NCI-H748 (cell line): ENCODE measurements at regions not wholly inside any gene's neighbourhood (a gene's known extent, or its start where the extent isn't known, plus 50 kb on each side); places are given as distances from the start of the nearest gene placed in this dataset.
A peak's percentile ranks its signal among the peaks of the same experiment; 100 is the strongest.
"Not testable (repeated sequence)": the region's sequence is repeated elsewhere in the genome, so short reads cannot be mapped to it uniquely, and the experiment has no call there.

ENCODE experiments used
- DNase-seq: peaks from one replicate; lab custom pipeline; 2025; ENCODE audit not compliant: unreplicated experiment; lab: John Stamatoyannopoulos, UW

DNA sequence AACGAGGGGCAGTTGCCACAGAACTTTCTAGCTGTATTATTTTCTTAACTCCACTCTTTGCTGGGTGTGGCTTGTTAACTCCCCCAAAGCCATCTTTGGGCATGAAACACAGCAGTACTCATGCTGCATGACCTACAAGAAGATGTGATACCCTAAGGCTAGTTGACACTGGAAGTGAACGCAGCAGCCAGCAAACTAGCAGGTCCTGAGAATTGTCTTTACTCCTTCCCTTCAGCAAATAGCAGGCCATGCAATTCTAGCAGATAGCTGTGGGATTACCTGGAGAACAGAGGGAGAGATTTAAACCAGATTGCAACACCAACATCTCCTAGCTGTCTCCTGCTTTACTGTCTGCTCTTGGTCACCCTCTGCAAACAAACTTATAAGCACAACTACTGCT is 688.0 kb upstream of the ZWINT start:
- DNase-seq: no peak

DNA sequence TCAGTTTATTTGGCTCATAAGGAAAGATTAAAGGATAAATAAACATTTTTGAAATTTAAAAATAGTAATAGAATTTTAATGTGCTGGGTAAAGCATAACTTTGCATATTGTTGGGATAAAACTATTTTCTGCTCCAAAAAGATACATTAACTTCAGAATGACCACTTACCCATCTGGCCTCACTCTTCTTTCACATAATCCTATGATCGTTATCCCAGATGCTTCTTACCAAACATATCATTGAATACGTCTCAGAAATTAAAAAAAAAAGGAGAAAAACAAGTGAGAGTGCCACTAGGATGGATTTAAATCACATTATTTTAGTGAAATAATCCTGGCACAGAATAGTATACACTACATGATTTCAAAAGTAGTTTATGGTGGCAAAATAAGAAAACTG is 677.5 kb upstream of the ZWINT start:
- DNase-seq: no peak

DNA sequence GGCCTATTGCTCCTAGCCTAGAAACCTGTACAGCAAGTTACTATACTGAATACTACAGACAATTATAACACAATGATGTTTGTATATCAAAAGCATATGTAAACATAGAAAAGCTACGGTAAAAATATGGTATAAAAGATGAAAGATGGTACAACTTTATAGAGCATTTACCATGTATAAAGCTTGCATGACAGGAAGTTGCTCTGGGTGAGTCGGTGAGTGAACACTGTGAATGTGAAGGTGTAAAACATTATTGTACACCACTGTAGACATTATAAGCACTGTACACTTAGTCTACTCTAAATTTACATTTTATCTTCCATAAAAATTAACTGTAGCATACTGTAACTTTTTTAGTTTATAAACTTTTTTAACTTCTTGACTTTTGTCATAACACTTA is 674.3 kb upstream of the ZWINT start:
- no peak for DNase-seq

DNA sequence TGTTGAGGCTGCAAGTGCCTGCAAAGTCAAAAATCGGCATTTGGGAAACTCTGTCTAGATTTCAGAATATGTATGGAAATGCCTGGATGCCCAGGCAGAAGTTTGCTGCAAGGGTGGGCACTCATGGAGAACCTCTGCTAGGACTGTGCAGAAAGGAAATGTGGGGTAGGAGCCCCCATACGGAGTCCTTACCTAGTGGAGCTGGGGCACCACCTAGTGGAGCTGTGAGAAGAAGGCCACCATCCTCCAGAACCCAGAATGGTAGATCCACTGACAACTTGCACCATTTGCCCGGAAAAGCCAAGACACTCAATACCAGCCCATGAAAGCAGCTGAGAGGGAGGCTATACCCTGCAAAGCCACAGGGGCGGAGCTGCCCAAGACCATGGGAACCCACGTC is 671.2 kb upstream of the ZWINT start:
- not testable (repeated sequence) for DNase-seq

DNA sequence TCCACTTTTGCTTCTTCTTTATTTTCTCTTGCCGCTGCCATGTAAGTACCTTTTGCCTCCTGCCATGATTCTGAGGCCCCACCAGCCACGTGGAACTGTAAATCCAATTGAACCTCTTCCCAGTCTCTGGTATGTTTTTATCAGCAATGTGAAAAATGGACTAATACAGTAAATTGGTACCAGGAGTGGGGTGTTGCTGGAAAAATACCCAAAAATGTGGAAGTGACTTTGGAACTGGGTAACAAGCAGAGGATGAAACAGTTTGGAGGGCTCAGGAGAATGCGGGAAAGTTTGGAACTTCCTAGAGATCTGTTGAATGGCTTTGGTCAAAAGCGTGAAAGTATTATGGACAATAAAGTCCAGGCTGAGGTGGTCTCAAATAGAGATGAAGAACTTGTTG is 670.3 kb upstream of the ZWINT start:
- no peak for DNase-seq

DNA sequence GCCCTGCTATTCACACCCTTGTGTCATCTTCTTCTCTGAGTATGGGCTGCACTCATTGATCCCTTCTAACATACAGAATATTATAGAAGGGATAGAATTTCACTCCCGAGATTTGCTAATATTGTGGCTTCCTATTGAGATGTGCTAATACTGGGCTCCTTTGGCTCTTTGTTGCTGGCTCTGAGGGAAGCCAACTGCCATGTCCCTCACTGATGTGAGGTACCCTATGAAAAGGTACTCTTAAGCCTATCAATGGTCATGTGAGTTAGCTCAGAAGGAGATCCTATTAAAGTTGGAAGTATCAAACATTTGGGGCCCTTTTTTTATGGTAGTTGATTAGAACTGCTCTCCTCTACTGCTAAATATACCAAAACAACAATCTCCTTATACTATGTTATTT is 665.2 kb upstream of the ZWINT start:
- no peak for DNase-seq

DNA sequence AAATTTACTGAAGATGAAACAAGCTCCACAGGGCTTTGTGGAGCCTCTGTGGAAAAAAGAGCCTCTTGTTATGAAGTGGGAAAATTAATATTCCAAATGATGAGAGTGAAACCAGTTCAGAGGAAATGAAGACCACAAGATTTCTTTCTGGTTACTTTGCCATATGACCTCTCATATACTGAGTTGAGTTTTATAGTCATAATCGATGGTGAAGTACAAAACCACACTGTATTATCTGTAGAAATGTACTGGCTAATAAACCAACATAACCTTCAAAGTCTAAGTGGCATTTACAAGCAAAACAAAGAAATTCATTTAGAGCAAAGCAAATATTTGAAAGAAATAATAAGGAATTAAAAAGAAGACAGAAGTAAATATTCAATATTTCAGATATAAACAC is 662.6 kb upstream of the ZWINT start:
- no peak for DNase-seq

DNA sequence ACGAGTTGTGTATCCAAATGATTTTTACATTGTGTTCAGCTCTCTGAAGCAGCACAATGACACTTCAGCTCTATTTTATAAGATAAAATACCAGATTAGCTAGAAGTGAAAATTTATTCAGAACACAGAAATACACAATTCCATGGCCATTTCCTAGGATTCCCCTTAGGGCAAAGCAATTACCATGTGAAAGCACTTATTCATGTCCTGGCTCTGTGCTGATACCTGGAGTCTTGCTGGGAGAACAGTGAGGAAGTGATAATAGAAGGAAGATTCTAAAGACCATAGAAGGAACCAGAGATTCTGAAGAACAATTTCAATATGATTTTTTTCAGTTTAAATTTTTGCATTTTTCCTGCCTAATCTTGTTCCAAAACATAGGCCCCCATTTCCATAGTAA is 657.4 kb upstream of the ZWINT start:
- DNase-seq: no peak

DNA sequence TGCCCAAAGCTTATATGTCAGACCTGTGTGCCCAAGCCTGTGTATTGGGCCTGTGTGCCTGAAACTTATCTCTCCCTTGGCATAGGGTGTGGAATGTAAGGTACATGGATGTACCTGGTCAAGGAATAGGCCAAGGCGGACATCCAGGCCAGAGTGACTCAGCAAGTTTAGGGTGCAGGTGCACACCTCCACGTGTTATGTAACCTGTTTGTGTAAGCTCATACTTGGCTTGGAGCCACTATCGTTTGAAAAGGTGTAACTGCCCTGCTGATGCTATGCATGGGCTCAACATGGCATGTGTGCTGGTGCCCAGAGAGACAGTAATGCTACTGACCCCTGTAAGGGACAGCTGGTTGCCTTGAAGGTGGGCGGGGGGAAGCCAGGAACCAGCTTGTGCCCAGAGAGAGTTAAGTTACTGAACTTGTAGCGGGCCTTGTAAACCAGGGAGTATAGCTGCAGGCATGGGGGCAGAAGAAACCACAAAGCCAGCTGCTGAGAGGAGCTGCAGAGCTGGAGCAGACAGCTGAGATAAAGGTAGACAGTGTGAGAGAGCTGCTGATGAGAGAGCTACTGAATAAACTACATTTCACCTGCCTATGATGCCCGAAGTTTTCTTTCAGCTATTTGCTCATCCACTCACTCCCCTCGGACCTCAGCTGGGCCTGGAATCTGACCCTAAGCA is 656.4 kb upstream of the ZWINT start:
- peak; percentile 22 for DNase-seq

DNA sequence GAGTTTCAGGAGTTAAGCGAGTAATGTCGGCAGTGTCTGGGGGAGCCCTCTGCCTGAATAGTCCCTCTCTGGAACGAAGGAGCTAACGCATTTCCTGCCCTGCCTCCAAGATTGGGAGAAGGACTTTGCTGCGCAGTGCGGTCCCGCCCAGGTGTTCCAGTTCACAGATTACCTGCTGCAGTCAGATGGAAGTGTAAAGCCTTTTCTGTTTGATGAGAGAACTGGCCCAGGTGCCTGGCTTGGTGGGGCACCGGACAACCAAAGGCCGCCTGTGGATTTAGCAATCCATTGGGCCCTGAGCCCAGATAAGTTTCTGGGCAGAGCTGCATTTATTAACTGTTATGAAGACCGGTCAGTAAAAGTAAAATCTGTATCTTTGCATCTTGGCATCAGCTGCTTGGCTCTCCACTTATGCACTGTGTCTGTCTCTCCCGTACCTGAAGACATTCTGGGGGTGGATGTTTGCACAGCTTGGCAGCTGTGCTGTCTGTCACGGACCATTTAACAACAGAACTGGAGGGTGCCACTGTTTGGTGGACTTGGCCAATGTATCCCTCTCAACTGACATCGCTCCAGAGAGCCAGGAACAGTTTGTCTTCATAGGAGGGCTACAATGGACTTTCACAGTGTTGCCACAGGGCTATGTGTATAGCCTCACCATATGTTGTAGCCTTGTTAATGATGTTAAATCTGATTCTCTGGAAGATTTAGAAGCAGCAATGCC is 654.7 kb upstream of the ZWINT start:
- DNase-seq: peak; percentile 92

DNA sequence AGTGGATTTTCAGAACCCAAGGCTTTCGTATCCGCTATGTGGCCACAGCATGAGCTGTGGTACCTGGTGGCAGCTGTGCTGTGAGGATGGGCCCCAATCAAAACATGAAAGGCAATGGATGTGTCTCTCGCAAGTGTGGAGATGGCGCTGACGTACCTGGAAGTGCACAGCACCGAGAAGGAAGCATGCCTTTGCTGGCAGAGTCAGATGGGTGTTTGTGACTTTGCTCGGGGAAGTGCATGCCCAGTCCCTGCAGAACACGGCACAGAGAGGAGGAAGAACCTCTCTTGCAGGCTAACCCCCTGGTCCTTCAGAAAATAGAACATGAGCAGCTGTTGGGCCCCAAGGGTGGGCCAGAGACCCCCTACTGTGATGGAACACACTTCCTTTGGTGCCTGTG is 654.1 kb upstream of the ZWINT start:
- no peak for DNase-seq

DNA sequence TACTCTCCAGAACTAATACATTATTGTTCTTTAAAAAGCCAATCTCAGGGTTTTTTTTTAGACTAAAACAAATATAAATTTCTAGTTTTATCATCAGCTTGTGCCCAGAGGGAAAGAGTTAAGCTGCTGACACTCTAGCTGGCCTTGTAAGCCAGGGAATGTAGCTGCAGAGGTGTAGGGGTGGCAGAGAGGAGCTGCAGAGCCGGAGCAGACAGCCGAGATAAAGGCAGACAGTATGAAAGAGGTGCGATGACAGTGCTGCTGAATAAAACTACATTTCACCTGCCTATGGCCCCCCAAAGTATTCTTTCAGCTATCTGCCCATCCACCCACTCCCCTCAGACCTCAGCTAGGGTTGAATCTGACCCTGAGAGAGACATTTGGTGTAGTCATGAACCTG is 653.7 kb upstream of the ZWINT start:
- DNase-seq: no peak

DNA sequence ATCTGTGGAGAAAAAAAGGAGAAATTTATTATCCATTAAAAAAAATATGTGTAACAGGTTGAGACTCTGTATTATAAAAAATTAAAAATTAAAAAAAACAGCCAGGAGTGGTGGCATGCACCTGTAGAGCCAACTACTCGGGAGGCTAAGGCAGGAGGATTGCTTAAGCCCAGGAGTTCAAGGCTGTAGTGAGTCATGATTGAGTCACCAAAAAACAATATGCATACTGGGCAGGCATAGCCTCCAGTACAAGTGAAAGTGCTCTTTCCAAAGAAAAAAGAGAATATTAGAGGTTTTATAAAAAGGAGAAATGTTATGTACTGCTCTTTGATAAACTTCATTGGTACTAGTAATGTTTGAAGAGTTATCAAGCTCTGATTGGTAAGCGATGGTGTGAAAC is 647.1 kb upstream of the ZWINT start:
- no peak for DNase-seq

DNA sequence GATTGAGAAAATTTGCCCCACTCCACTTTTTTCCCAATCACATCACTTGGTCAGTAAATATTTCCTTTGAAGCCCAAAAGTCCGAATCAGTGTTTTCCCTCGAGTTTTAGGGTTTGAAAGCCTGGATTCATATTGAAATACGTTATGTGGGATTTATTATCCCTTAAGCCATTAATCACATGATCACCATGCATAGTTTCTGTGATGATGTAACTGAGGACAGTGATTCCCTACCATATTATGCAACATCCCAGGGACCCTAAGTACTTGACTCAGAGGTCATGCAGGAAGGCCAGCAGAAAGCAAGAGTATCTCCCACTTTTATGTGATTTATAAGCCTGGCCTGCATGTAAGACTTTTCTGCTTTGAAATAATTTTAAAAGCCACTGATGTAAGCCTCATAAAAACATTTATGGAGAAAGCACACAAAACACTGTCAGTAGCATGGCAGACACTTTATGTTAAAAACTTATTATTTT is 630.6 kb upstream of the ZWINT start:
- DNase-seq: no peak

DNA sequence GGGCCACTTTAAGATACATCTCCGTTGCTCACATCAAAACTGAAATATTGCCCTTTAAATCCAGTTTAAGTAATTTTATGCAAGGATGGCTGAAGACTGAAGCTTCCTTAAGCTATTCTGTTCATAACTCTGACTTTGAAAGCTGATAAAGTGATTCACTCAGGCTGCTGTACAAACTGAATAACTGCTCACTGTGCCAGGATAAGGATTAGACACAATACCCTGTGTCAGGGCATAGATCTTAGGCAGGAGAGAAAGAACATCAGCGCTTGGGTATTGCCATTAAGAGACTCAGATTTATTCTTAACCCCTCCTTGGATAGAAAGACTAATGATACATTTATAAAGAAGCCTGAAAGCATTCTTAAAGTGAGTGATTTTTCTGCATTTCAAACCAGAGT is 614.5 kb upstream of the ZWINT start:
- DNase-seq: no peak

DNA sequence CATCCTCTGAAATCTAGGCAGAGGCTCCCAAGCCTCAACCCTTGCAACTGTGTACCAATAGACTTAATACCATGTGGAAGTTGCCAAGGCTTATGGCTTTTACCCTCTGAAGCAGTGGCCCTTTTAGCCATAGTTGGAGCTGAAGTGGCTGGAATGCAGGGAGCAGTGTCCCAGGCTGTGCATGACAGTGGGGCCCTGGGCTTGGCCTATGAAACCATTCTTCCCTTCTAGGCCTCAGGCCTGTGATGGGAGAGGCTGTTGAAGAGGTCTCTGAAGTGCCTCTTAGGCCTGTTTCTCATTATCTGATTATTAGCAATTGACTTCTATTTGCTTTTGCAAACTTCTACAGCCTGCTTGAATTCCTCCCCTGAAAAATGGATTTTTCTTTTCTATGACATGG is 612.7 kb upstream of the ZWINT start:
- no peak for DNase-seq

DNA sequence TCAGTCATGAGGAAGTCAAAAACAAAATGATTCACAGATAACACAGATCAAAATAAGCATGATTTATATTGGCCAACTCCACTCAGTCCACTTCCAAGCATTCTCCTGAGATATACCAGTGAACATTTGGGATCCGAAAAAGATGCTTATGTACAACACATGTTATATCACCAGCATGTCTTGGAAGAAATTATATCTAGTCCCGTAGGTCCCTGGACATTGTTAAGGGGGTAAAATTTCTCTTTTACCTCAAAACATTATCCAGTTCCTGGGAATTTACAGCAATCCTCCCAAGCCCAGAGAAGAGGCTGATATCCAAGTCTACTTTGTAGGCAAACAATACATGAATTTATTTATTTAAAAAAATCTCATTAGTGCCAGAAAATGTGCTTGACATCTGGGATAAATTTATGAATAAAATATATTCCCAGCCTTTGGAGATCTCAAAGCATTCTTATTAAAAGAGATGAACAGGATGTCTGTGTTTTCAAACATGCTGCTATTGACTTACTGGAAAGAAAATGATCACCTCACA is 582.2 kb upstream of the ZWINT start:
- no peak for DNase-seq

DNA sequence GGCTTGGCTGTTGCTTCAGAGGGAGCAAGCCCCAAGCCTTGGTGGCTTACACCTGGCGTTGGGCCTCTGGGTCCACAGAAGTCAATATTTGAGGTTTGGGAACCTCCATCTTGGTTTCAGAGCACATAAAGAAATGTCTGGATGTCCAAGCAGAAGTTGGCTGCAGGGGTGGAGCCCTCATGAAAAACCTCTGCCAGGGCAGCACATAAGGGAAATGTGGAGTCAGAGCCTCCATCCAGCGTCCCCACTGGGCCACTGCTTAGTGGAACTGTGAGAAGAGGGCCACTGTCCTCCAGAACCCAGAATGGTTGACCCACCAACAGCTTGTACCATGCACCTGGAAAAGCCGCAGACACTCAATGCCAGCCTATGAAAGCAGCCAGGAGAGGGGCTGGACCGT is 573.5 kb upstream of the ZWINT start:
- no peak for DNase-seq

DNA sequence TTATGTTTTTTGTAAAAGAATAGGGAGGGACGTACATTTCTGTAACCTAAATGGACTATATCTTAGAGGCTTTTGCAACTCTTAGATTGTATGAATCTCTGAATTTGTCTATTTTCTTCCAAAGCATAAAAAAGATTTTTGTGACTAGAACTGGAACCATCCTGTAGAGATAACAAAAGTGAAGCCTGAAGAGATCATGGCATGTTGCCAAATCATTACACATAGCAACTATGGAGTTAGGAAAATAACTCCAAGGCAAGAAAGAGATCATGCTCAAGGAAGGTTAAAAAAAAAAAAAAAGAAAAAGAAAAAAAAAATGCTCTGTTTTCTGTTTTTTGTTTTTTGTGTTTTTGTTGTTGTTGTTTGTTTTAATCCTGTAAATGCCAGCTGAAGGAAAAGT is 567.7 kb upstream of the ZWINT start:
- peak; percentile 30 for DNase-seq

DNA sequence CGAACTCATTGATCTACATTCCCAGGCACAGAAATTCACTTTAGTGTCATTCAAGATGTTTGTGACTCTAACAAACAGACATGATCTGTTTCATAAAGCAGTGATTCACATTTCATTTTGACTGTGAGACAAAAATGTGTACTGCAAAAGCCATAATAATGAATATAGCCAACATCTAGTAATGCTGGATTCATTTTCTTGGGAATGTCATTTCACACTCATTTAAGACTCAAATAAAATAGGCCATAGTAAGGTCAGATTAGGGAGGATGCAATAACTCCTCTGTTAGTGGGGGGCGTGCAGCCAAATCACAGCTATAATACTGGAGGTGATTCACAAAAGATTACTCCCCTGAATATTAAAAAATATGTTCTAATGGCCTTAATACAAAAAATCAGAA is 566.6 kb upstream of the ZWINT start:
- DNase-seq: no peak

DNA sequence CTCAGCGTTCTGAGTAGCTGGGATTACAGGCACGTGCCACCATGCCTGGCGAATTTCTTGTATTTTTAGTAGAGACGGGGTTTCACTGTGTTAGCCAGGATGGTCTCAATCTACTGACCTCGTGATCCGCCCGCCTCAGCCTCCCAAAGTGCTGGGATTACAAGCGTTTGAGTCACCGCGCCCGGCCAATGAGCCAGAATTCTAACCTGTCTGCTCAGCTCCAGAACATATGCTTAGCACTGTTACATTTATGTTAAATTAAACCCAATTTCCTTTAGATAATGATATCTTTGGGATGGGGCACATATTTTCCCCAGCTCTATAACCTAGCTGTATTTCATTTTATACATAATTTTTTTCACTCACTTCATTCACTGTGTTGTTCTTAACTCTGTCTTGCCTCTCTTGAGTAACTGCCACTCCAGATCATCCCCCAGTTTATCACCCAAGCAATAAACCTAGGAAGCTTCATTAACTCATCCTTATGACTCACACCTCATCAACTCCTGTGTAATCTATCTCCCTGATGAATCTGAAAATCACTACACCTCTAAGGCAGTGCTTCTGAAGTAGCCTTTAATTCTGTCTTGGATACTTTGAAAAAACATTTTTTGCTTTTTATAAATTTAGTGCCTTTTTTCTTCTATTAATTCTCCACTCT is 559.7 kb upstream of the ZWINT start:
- no peak for DNase-seq

DNA sequence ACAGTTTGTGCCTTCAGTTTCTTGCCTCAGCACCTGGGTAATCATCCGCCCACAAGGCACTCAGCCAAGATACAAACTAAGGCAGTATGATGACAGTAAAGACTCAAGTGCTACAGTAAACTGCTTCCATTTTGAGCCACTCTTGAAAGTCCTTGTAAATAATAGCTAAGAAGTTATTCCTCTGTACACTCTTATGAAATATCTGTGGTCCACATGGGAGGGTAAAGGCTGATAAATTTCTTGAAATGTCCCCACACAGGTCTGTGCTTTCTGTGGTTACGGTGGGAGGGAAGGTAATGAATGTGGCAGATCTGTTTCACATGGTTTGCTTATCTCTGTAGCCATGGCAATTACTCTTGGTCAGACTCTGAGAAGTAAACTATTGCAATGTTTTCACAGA is 551.0 kb upstream of the ZWINT start:
- DNase-seq: no peak
